Stimulated activated CD8-positive, alpha-beta memory T cell treated with anti-CD3 and anti-CD28 coated beads, Interleukin-12 subunit alpha, Interleukin-12 subunit beta, amount 100 ng/mL, for 4 hours (primary cell): ENCODE measurements at regions not wholly inside any gene's neighbourhood (a gene's known extent, or its start where the extent isn't known, plus 50 kb on each side); places are given as distances from the start of the nearest gene placed in this dataset.
"Not testable (repeated sequence)": the region's sequence is repeated elsewhere in the genome, so short reads cannot be mapped to it uniquely, and the experiment has no call there.

ENCODE experiments used
- DNase-seq: peaks from one replicate; pipeline ENCODE4 v3.0.0-alpha.2; 2020; ENCODE audit warnings: low read depth

GRCh38 chr21:15433091-15433490, 296.7 kb upstream of the USP25 start:
- DNase-seq = no peak

GRCh38 chr21:15434163-15434905, 295.4 kb upstream of the USP25 start:
- DNase-seq = no peak

GRCh38 chr21:15436031-15436430, 293.8 kb upstream of the USP25 start:
- DNase-seq = no peak

GRCh38 chr21:15437883-15438282, 291.9 kb upstream of the USP25 start:
- no peak for DNase-seq

DNA sequence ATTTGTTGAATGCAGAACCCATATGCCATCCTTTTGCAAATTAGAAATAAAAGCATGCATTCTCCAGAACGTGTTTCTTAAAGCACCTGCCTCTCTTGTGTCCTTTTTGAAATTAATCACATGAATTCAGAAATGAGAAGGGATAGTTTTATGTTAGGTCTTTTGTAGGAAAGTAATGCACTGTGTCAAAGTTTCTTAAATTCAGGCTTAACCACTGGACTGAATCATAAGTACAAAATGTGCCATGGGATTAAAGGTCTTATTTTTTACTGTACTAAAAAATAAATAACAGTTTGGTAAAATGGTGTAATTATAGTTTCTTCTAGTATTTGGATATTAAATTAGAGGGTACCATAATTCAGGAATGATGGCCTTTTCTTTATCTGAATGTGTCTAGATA, 290.1 kb upstream of the USP25 start:
- DNase-seq = no peak

DNA sequence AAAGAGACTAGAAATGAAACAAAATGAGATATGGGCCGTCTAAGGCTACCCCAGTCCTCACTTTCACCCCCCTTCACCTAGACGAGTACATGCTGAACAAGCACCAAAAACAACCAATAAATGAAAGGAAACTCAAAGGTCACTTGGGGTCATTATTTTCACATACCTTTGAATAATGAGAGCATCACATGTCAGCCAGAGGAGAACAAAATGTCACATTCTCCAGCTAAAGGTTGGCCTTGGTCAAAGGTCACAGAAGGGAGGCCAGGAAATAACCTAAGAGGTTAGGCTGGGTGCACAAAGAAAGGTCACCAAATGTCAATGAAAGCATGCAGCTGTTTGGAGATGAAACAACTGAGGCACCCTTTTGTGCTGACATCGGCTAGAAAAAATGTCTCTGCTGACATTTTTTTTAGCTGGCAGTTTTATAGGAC, 288.7 kb upstream of the USP25 start:
- no peak for DNase-seq

DNA sequence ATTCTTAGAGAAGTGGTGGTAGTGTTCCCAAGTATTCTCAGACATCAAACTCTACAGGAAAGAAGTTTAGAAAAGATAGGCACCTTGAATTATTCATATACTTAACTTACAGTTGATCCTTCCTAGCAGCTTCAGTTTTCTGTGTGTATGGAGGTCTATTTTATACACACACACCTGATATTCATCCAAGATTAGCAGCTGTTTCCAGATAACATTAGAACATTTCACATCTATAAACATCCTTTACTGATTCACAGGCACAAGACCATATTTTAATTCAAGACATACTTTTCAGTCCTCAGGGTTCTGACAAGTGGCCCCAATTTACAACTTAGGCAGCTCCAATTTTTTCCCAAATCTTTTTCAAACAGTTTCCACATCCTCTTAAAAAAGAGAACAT, 287.8 kb upstream of the USP25 start:
- no peak for DNase-seq

GRCh38 chr21:15442743-15443469, 286.9 kb upstream of the USP25 start:
- no peak for DNase-seq

GRCh38 chr21:15443740-15444117, 286.1 kb upstream of the USP25 start:
- DNase-seq = no peak

DNA sequence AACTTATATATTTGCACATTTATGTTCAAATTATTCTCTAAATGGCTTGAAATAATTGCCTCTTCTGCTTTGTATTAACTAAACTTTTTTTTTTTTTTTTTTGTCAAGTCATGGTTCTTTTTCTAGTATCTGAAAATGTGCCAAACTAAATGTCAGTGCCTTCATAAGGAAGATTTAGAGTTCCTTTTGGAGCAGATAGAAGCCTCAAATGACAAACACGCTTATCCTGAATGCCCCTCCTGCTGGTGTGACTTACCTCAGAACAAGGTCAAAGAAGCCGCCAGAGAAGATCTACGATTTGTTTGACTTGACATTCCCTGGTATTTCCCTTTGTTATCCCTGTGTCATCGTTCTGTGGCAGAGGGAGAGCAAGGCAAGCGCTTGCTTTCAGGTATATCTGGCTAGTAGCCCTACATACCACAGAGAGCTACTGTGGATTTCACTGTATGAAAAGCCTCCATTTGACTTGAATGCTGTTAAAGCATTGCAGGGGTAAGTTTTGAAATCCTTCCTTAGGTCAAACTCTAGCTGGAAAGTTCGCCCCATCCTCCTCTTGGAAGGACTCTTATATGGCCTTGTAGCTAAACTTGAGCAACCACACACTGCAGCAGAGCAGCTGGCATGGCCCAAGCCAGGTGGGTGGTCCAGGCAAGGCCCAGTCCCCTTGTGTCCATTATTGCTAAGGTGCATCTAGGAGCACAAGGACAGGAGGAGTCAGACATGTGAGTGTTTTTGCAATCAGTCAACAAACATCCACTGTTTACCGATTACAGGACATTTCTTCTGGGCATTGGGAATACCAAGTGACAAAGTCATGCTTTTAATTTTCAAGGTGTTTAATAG, 285.4 kb upstream of the USP25 start:
- no peak for DNase-seq

DNA sequence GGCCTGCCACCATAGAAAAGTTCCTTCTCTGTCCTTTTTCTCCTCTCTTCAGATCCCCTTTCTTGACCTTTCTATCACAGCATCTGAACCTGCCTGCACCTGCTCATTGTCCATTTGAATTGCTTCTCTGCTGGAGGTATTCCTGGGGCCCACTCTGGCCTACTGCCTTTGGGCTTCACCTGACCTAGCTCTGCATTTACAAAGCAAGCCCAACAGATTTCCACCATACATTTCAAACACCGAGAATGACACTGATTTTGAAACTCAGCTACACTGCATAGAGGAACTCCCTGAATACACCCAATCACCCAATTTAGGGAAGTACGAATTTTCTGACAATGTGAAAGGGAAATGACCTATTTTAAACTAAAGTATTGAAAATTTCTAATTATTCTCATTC, 284.5 kb upstream of the USP25 start:
- no peak for DNase-seq

DNA sequence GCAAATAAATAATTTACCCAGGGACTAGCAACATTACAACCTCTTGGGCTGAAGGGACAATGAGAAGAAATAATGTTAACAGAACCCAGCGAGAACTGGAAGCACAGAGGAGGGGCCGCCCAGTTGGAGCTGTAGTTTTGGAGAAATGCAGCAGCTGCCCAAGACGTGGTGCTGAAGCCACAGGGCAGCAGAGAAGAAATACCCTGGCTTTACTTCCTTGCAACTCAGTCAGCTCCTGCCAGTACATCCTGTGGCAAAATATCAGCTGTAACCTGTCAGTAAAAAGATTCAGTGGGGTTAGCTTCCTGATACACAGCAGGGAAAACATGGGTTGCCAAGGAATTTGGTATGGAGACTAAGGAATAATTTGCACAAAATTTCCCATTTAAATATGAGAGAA, 283.6 kb upstream of the USP25 start:
- DNase-seq = no peak

GRCh38 chr21:15449556-15449955, 280.2 kb upstream of the USP25 start:
- DNase-seq = no peak

DNA sequence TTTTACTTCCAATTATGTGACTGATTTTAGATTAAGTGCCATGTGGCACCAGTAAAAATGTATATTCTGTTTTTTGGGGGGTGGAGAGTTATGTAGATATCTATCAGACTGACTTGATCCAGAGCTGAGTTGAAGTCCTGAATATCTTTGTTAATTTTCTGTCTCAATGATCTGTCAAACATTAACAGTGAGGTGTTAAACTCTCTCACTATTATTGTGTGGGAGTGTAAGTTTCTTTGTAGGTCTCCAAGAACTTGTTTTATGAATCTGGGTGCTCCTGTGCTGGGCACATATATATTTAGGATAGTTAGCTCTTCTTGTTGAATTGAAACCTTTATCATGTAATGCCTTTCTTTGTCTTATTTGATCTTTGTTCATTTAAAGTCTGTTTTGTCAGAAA, 276.5 kb upstream of the USP25 start:
- no peak for DNase-seq

GRCh38 chr21:15453785-15454184, 276.0 kb upstream of the USP25 start:
- not testable (repeated sequence) for DNase-seq

DNA sequence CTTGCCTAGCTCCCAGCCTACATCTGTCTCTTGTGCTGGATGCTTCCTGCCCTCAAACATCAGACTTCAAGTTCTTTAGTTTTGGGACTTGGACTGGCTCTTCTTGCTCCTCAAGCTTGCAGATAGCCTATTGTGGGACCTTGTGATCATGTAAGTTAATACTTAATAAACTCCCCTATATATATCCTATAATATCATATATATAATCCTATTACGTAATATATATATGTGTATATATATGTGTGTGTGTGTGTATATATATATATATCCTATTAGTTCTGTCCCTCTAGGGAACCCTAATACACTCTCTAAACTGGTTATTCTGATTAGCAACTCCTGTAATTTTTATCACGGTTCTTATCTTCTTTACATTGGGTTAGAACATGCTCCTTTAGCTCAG, 274.9 kb upstream of the USP25 start:
- DNase-seq = not testable (repeated sequence)

GRCh38 chr21:15455819-15456462, 273.8 kb upstream of the USP25 start:
- no peak for DNase-seq

- no peak for DNase-seq
Observed at GRCh38 chr21:15457965-15458364, 271.8 kb upstream of the USP25 start.

- no peak for DNase-seq
Observed at GRCh38 chr21:15462092-15462491, 267.7 kb upstream of the USP25 start.

DNA sequence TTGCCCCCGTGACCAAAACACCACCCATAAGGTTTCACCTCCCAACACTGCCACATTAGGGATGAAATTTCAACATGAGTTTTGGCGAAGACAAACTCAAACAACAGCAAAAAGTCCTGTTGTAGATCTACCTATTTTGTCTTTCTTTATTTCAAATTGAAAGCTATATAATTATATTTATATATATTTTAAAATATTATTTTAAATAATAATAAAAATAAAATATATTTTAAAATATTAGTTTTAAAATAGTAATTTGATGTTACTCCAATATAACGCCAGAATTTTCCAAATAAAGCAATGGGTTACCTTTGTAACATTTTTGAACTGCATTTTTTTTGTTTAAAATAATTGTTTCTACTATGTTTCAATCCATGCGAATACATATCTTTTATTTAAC, 263.5 kb upstream of the USP25 start:
- DNase-seq = no peak

GRCh38 chr21:15468368-15468767, 261.4 kb upstream of the USP25 start:
- no peak for DNase-seq
